CD8-positive, alpha-beta memory T cell (primary cell): ENCODE measurements at regions not wholly inside any gene's neighbourhood (a gene's known extent, or its start where the extent isn't known, plus 50 kb on each side); places are given as distances from the start of the nearest gene placed in this dataset.

ENCODE experiments used
- CTCF ChIA-PET: fragments of 350-600 bp; sonication (Branson Sonifier 250); formaldehyde crosslinking; loops from one replicate; lab custom pipeline; 2021; ENCODE audit warnings: antibody characterized with exemption; lab: Charles Lee
- POLR2A ChIA-PET: fragments of 350-600 bp; sonication (Branson Sonifier 250); formaldehyde crosslinking; loops from one replicate; lab custom pipeline; 2021; ENCODE audit warnings: antibody characterized with exemption; lab: Charles Lee
- DNase-seq, 5 donors: peaks; one replicate each; pipeline versions ENCODE4 v3.0.0 to v3.0.0-alpha.2; 2020 to 2022; ENCODE audit warnings: mixed read lengths in 1 of 5
- H3K27ac ChIP-seq: one replicate; pipeline ENCODE4 v1.7.0; 2013; ENCODE audit warnings: low read depth, mild to moderate bottlenecking, low read length, moderate library complexity
- H3K27me3 ChIP-seq: 2 replicates; pipeline ENCODE4 v1.7.0; 2013; ENCODE audit warnings: low read length, mild to moderate bottlenecking; ENCODE audit not compliant: insufficient read depth, poor library complexity, severe bottlenecking
- H3K36me3 ChIP-seq: 2 replicates; pipeline ENCODE4 v1.7.0; 2013; ENCODE audit warnings: mild to moderate bottlenecking, low read length, moderate library complexity; ENCODE audit not compliant: insufficient read depth
- H3K4me1 ChIP-seq: 2 replicates; pipeline ENCODE4 v1.7.0; 2013; ENCODE audit warnings: mild to moderate bottlenecking, low read length, moderate library complexity; ENCODE audit not compliant: insufficient read depth
- H3K4me3 ChIP-seq: 2 replicates; pipeline ENCODE4 v1.7.0; 2013; ENCODE audit warnings: mild to moderate bottlenecking, low read length
- H3K9me3 ChIP-seq: 2 replicates; pipeline ENCODE4 v1.7.0; 2013; ENCODE audit warnings: mild to moderate bottlenecking, low read length
- H3K27ac Mint-ChIP-seq, 8 donors: one replicate each; pipeline ENCODE4 v1.8.0; 2020 to 2021; ENCODE audit warnings: mixed read lengths in 8 of 8, mild to moderate bottlenecking in 6 of 8, inconsistent platforms in 3 of 8, moderate library complexity in 3 of 8
- H3K27me3 Mint-ChIP-seq, 2 donors: one replicate each; pipeline ENCODE4 v1.8.0; 2020 to 2021; ENCODE audit warnings: mixed read lengths in 2 of 2, mild to moderate bottlenecking in 1 of 2, moderate library complexity in 1 of 2
- H3K36me3 Mint-ChIP-seq, 3 donors: one replicate each; pipeline ENCODE4 v1.8.0; 2020 to 2021; ENCODE audit warnings: mixed read lengths in 3 of 3, inconsistent platforms in 1 of 3, mild to moderate bottlenecking in 1 of 3
- H3K4me1 Mint-ChIP-seq, 3 donors: one replicate each; pipeline ENCODE4 v1.8.0; 2020 to 2021; ENCODE audit warnings: mixed read lengths in 3 of 3, inconsistent platforms in 1 of 3, mild to moderate bottlenecking in 1 of 3
- H3K4me3 Mint-ChIP-seq, 7 donors: one replicate each; pipeline ENCODE4 v1.8.0; 2020 to 2021; ENCODE audit warnings: mixed read lengths in 7 of 7, mild to moderate bottlenecking in 6 of 7, moderate library complexity in 4 of 7, inconsistent platforms in 2 of 7
- H3K9me3 Mint-ChIP-seq, 5 donors: one replicate each; pipeline ENCODE4 v1.8.0; 2020 to 2022; ENCODE audit warnings: mixed read lengths in 5 of 5, mild to moderate bottlenecking in 3 of 5, moderate library complexity in 2 of 5, inconsistent platforms in 1 of 5

- ChIA-PET CTCF (no interaction called here), POLR2A (no interaction called here)
- Histone ChIP-seq H3K4me3 (no peak overlapping the region), H3K4me1 (no peaks in the 10 kb centered on the region), H3K9me3 (no peaks in the 10 kb centered on the region), H3K27me3 (no peaks in the 10 kb centered on the region), H3K36me3 (no peaks in the 10 kb centered on the region), H3K27ac (no peak overlapping the region)
- no peak overlapping the region for H3K27ac Mint-ChIP-seq
- H3K9me3 Mint-ChIP-seq: peaks cover 0 to 1% (median 0%) of the 10 kb centered on the region in 5 donors
- no peaks in the 10 kb centered on the region for H3K36me3 Mint-ChIP-seq
- peaks cover 34 to 49% of the 10 kb centered on the region in 2 donors for H3K27me3 Mint-ChIP-seq
- no peak overlapping the region for H3K4me3 Mint-ChIP-seq
- peaks cover 1 to 9% (median 7%) of the 10 kb centered on the region in 3 donors for H3K4me1 Mint-ChIP-seq
- no peak for DNase-seq
These were observed 66.7 kb upstream of the GATA2 start for GRCh38 chr3:128559486-128560225.

- Histone ChIP-seq H3K27ac (no peak overlapping the region), H3K9me3 (no peaks in the 10 kb centered on the region), H3K4me1 (no peaks in the 10 kb centered on the region), H3K36me3 (no peaks in the 10 kb centered on the region), H3K4me3 (no peak overlapping the region), H3K27me3 (no peaks in the 10 kb centered on the region)
- no peak for DNase-seq
- ChIA-PET POLR2A (no interaction called here), CTCF (no interaction called here)
- peaks cover 3 to 19% (median 10%) of the 10 kb centered on the region in 3 donors for H3K4me1 Mint-ChIP-seq
- H3K27ac Mint-ChIP-seq: no peak overlapping the region
- no peak overlapping the region for H3K4me3 Mint-ChIP-seq
- peaks cover 0 to 1% (median 0%) of the 10 kb centered on the region in 5 donors for H3K9me3 Mint-ChIP-seq
- H3K27me3 Mint-ChIP-seq: peaks cover 46 to 63% of the 10 kb centered on the region in 2 donors
- no peaks in the 10 kb centered on the region for H3K36me3 Mint-ChIP-seq
These were observed 64.7 kb upstream of the GATA2 start for GRCh38 chr3:128557531-128558280.

DNA sequence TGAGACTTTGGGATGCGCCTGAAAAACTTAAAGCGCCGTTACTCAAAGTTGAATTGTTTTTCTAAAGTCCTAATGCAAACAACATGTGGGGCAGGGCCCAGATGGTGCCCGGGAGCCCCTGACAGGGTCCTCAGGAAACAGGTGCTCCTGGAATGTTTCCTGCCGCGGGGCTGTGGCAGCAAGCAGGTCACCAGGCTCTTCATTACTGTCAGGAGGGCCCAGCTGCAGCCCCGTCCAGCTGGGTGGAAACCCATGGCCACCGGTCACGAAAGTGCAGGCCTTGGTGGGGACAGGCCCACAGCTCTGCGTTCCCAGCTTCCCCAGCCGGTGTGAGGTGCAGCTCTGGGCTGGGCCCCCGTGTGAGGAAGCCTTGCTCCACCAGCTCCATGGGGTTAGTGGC lies 63.9 kb upstream of the GATA2 start:
- no peaks in the 10 kb centered on the region for H3K36me3 ChIP-seq
- H3K4me1 Mint-ChIP-seq: peaks cover 3 to 19% (median 10%) of the 10 kb centered on the region in 3 donors
- no peaks in the 10 kb centered on the region for H3K27me3 ChIP-seq
- H3K36me3 Mint-ChIP-seq: no peaks in the 10 kb centered on the region
- no peak overlapping the region for H3K27ac Mint-ChIP-seq
- peaks cover 46 to 68% of the 10 kb centered on the region in 2 donors for H3K27me3 Mint-ChIP-seq
- no peaks in the 10 kb centered on the region for H3K9me3 ChIP-seq
- POLR2A ChIA-PET: no interaction called here
- no peak overlapping the region for H3K27ac ChIP-seq
- no peak overlapping the region for H3K4me3 ChIP-seq
- H3K4me3 Mint-ChIP-seq: no peak overlapping the region
- H3K9me3 Mint-ChIP-seq: peaks cover 0 to 1% (median 0%) of the 10 kb centered on the region in 5 donors
- no peak for DNase-seq
- H3K4me1 ChIP-seq: no peaks in the 10 kb centered on the region
- CTCF ChIA-PET: no interaction called here

DNA sequence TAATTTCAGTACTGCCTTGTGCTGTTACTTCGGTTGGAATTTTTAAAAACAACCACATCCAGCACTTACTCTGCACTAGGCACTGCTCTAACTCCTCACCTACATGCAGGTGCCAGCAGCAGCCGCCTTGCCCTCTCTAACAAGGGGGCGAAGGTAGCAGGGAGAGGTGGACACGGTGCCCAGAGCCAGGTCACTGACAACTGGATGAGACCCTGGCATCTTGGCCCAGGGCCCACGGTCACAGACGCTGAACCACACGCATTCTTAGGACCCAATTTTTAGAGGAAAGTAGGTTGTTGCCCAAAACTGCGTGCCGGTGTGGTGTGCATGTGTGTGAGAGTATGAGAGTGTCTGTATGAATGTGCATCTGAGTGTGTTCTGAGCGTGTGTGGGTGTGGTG lies 63.4 kb upstream of the GATA2 start:
- H3K27ac ChIP-seq: no peak overlapping the region
- ChIA-PET CTCF (no interaction called here), POLR2A (no interaction called here)
- H3K4me1 ChIP-seq: no peaks in the 10 kb centered on the region
- H3K36me3 ChIP-seq: no peaks in the 10 kb centered on the region
- no peaks in the 10 kb centered on the region for H3K9me3 ChIP-seq
- peaks cover 0 to 1% (median 0%) of the 10 kb centered on the region in 5 donors for H3K9me3 Mint-ChIP-seq
- no peak overlapping the region for H3K4me3 ChIP-seq
- no peaks in the 10 kb centered on the region for H3K27me3 ChIP-seq
- no peak overlapping the region for H3K27ac Mint-ChIP-seq
- H3K4me1 Mint-ChIP-seq: peaks cover 3 to 19% (median 10%) of the 10 kb centered on the region in 3 donors
- DNase-seq: no peak
- H3K4me3 Mint-ChIP-seq: no peak overlapping the region
- peaks cover 46 to 68% of the 10 kb centered on the region in 2 donors for H3K27me3 Mint-ChIP-seq
- H3K36me3 Mint-ChIP-seq: no peaks in the 10 kb centered on the region

DNA sequence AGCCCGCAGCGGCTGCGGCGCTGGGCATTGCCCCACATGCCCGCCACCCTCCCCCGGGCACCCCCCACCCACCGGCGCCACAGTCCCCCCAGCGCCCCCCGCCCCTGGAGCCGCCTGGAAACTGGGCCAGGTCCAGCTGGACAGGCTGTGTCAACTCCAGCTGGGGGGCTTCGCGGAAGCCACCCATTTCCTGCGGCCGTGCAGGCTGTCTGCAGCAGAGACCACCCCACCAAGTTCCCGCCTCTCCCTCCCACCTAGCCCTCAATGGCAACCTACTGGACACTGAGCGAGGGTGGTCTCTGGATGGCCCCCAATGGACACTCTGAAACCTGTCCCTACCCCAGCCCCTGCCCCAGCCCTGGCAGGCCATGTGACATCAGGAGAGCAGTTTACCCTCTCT lies 62.8 kb upstream of the GATA2 start:
- H3K27me3 Mint-ChIP-seq: peaks cover 49 to 68% of the 10 kb centered on the region in 2 donors
- H3K27me3 ChIP-seq: no peaks in the 10 kb centered on the region
- no peaks in the 10 kb centered on the region for H3K9me3 ChIP-seq
- H3K36me3 Mint-ChIP-seq: no peaks in the 10 kb centered on the region
- H3K36me3 ChIP-seq: no peaks in the 10 kb centered on the region
- peaks cover 0 to 1% (median 0%) of the 10 kb centered on the region in 5 donors for H3K9me3 Mint-ChIP-seq
- no peak for DNase-seq
- no peak overlapping the region for H3K4me3 Mint-ChIP-seq
- H3K27ac Mint-ChIP-seq: no peak overlapping the region
- ChIA-PET CTCF (no interaction called here), POLR2A (no interaction called here)
- H3K4me1 Mint-ChIP-seq: peaks cover 3 to 19% (median 10%) of the 10 kb centered on the region in 3 donors
- H3K27ac ChIP-seq: no peak overlapping the region
- no peaks in the 10 kb centered on the region for H3K4me1 ChIP-seq
- no peak overlapping the region for H3K4me3 ChIP-seq

DNA sequence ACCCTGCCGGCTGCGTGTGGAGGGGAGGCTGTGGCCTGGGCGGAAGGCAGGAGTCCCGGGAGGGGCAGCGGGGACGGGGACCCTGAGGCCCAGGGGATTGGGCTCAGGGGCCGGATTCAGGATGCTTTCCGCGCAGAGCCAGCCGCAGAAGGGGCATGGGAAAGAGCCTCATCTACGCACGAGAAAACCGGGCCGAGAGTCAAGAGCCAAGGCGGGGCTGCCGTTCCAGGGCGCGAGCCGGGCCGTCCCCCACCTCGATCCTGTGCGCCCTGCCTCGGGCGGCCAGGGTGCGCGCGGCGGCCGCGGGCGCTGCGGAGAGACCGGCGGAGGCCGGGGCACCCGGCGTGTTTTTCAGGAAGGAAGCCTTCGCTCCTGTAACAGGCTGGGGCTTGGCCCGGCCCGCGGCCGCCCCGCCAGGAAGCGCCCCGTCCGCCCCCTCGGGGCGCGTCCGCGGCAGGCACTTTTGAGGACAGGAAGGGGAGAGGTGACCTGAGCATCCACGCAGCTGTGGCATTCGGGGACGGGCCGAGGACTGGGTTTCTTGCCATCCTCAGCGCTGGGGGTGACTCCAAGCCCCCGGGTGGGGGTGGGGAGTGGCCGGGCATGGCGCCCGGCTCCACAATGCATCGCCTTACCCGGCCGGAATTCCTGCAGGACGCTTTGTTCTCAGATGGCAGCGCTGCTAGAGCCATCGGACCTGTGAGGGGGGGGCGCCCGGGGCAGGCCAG lies 62.3 kb upstream of the GATA2 start:
- Histone ChIP-seq H3K4me1 (no peaks in the 10 kb centered on the region), H3K27ac (no peak overlapping the region), H3K4me3 (no peak overlapping the region), H3K27me3 (no peaks in the 10 kb centered on the region), H3K9me3 (no peaks in the 10 kb centered on the region), H3K36me3 (no peaks in the 10 kb centered on the region)
- CTCF ChIA-PET: no interaction called here
- Mint-ChIP-seq H3K4me3 (no peak overlapping the region), H3K27me3 (peaks cover 52 to 73% of the 10 kb centered on the region in 2 donors), H3K9me3 (peaks cover 0 to 1% (median 0%) of the 10 kb centered on the region in 5 donors), H3K4me1 (peaks cover 3 to 19% (median 10%) of the 10 kb centered on the region in 3 donors), H3K36me3 (no peaks in the 10 kb centered on the region), H3K27ac (no peak overlapping the region)
- no peak for DNase-seq
- POLR2A ChIA-PET: no interaction called here

- ChIA-PET POLR2A (no interaction called here), CTCF (interaction anchor here (1.2 kb wide), 1 partner anchor 18 kb away, joined by 3 read pairs; no protein-coding TSS in a partner anchor)
- no peak overlapping the region for H3K4me3 ChIP-seq
- Mint-ChIP-seq H3K4me3 (peak overlapping the region in 3 of 7 donors; percentile 31 to 59 (median 41)), H3K4me1 (peaks cover 3 to 15% (median 7%) of the 10 kb centered on the region in 3 donors), H3K9me3 (peaks cover 0 to 1% (median 0%) of the 10 kb centered on the region in 5 donors), H3K27me3 (peaks cover 45 to 70% of the 10 kb centered on the region in 2 donors), H3K27ac (no peak overlapping the region), H3K36me3 (no peaks in the 10 kb centered on the region)
- no peaks in the 10 kb centered on the region for H3K27me3 ChIP-seq
- DNase-seq: no peak
- H3K4me1 ChIP-seq: no peaks in the 10 kb centered on the region
- no peaks in the 10 kb centered on the region for H3K36me3 ChIP-seq
- no peak overlapping the region for H3K27ac ChIP-seq
- H3K9me3 ChIP-seq: no peaks in the 10 kb centered on the region
These were observed 61.6 kb upstream of the GATA2 start for GRCh38 chr3:128554465-128555097.
